ENCODE measurements at regions not wholly inside any gene's neighbourhood (a gene's known extent, or its start where the extent isn't known, plus 50 kb on each side); places are given as distances from the start of the nearest gene placed in this dataset.

- DNase-seq (no peak), ATAC-seq (ENCODE audit: low read depth) (no peak)
- Histone ChIP-seq H3K4me1 (ENCODE audit: control insufficient read depth in 2 of 2, insufficient read depth in 2 of 2, low read length in 2 of 2) (no peaks in the 10 kb centered on the region), H3K79me2 (ENCODE audit: control insufficient read depth, insufficient read depth, low read length) (no peaks in the 10 kb centered on the region), H3K4me3 (ENCODE audit: control extremely low read depth in 1 of 5, extremely low read depth in 1 of 5, insufficient read depth in 1 of 5, low read depth in 2 of 5, low read length in 4 of 5) (no peak overlapping the region), H3K27me3 (replicated peaks in 1 of 4; ENCODE audit: control extremely low read depth in 1 of 4, control insufficient read depth in 3 of 4, insufficient read depth in 4 of 4, low read length in 3 of 4) (peaks cover 0 to 2% (median 0%) of the 10 kb centered on the region in 4 experiments), H3K9ac (ENCODE audit: low read length) (no peak overlapping the region), H4K20me1 (ENCODE audit: control insufficient read depth, insufficient read depth, low read length, poor library complexity, severe bottlenecking) (no peaks in the 10 kb centered on the region), H2AFZ (ENCODE audit: insufficient read depth, low read depth, low read length, poor library complexity, severe bottlenecking) (no peak overlapping the region), H3K4me2 (replicated peaks; ENCODE audit: low read depth, low read length, poor library complexity, severe bottlenecking) (no peak overlapping the region), H3K36me3 (replicated peaks in 1 of 2; ENCODE audit: control extremely low read depth in 1 of 2, control insufficient read depth in 1 of 2, extremely low read depth in 1 of 2, insufficient read depth in 2 of 2, low read length in 1 of 2) (no peaks in the 10 kb centered on the region), H3K27ac (ENCODE audit: low read length in 2 of 2) (no peak overlapping the region), H3K9me3 (ENCODE audit: control extremely low read depth in 1 of 3, control insufficient read depth in 2 of 3, insufficient read depth in 1 of 3, low read length in 2 of 3) (peaks cover 0 to 6% (median 5%) of the 10 kb centered on the region in 3 donors)
- CTCF ChIA-PET = no interaction called here
- WGBS (ENCODE audit: insufficient coverage) = 100% methylated on average over 2 of the region's 2 CpGs
- POLR2A ChIA-PET = no interaction called here
- Mint-ChIP-seq H3K4me1 (no peaks in the 10 kb centered on the region), H3K9me3 (ENCODE audit: insufficient read depth) (no peaks in the 10 kb centered on the region), H3K27ac (no peak overlapping the region), H3K4me3 (no peak overlapping the region), H3K27me3 (peaks cover 8% of the 10 kb centered on the region)
- no peak for TF ChIP-seq CTCF (IDR thresholded peaks at IDR 0.05)
- intact Hi-C loops (cut with micrococcal nuclease) = no loop called here
These were observed 64.7 kb downstream of the ARRDC4 start for GRCh38 chr15:98025237-98025636.

DNA sequence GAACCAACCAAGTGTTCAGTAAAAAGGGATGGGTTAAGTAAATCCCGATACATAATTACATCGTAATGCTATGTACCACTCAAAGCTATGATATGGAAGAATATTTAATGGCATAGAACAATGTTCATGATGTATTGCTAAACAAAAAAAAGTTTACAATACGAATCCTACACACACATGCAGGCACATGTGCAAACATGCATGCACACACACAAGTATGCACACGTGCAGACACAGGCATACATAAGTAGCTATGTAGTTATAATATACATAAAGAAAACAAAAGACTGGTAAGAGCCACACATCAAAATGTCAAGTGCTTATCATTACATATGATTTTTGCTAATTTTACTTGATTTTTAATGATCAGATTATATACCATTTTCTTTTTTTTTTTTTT lies 74.2 kb downstream of the ARRDC4 start:
- H3K27me3 Mint-ChIP-seq = no peaks in the 10 kb centered on the region
- Histone ChIP-seq H3K9ac (ENCODE audit: low read length) (no peak overlapping the region), H3K36me3 (replicated peaks in 1 of 2; ENCODE audit: control extremely low read depth in 1 of 2, control insufficient read depth in 1 of 2, extremely low read depth in 1 of 2, insufficient read depth in 2 of 2, low read length in 1 of 2) (no peaks in the 10 kb centered on the region), H3K9me3 (ENCODE audit: control extremely low read depth in 1 of 3, control insufficient read depth in 2 of 3, insufficient read depth in 1 of 3, low read length in 2 of 3) (no peaks in the 10 kb centered on the region), H4K20me1 (ENCODE audit: control insufficient read depth, insufficient read depth, low read length, poor library complexity, severe bottlenecking) (no peaks in the 10 kb centered on the region), H2AFZ (ENCODE audit: insufficient read depth, low read depth, low read length, poor library complexity, severe bottlenecking) (no peak overlapping the region), H3K4me2 (replicated peaks; ENCODE audit: low read depth, low read length, poor library complexity, severe bottlenecking) (no peak overlapping the region), H3K27me3 (replicated peaks in 1 of 4; ENCODE audit: control extremely low read depth in 1 of 4, control insufficient read depth in 3 of 4, insufficient read depth in 4 of 4, low read length in 3 of 4) (no peaks in the 10 kb centered on the region), H3K27ac (ENCODE audit: low read length in 2 of 2) (no peak overlapping the region), H3K79me2 (ENCODE audit: control insufficient read depth, insufficient read depth, low read length) (no peaks in the 10 kb centered on the region), H3K4me1 (ENCODE audit: control insufficient read depth in 2 of 2, insufficient read depth in 2 of 2, low read length in 2 of 2) (no peaks in the 10 kb centered on the region), H3K4me3 (ENCODE audit: control extremely low read depth in 1 of 5, extremely low read depth in 1 of 5, insufficient read depth in 1 of 5, low read depth in 2 of 5, low read length in 4 of 5) (no peak overlapping the region)
- no CpG with 5 or more reads among the region's 4 CpGs for WGBS (ENCODE audit: insufficient coverage)
- intact Hi-C loops (cut with micrococcal nuclease) = no loop called here
- no peak for DNase-seq
- H3K9me3 Mint-ChIP-seq (ENCODE audit: insufficient read depth) = no peaks in the 10 kb centered on the region
- no peaks in the 10 kb centered on the region for H3K4me1 Mint-ChIP-seq
- no peak for TF ChIP-seq EZH2 (IDR thresholded peaks at IDR 0.05; ENCODE audit: borderline replicate concordance, insufficient read depth, low read depth, low read length, poor library complexity, severe bottlenecking)
- TF ChIP-seq CTCF (IDR thresholded peaks at IDR 0.05) = no peak
- ChIA-PET POLR2A (no interaction called here), CTCF (no interaction called here)
- no peak overlapping the region for H3K27ac Mint-ChIP-seq
- no peak for ATAC-seq (ENCODE audit: low read depth)
- H3K4me3 Mint-ChIP-seq = no peak overlapping the region
